Suprapubic skin (tissue), 3 donors: ENCODE measurements at regions not wholly inside any gene's neighbourhood (a gene's known extent, or its start where the extent isn't known, plus 50 kb on each side); places are given as distances from the start of the nearest gene placed in this dataset.

Source experiments
- CTCF ChIP-seq, 2 donors: fragments of 200-600 bp in 1 of 2; fragments of 450-650 bp in 1 of 2; sonication (generic) in 1 of 2; IDR thresholded peaks; one replicate each; pipeline ENCODE4 v1.5.1; 2016 to 2019; ENCODE audit warnings: antibody characterized with exemption in 2 of 2, mild to moderate bottlenecking in 1 of 2, moderate library complexity in 1 of 2
- POLR2A ChIP-seq, 2 donors: fragments of 450-650 bp; IDR thresholded peaks; one replicate each; pipeline ENCODE4 v1.6.1; 2017; ENCODE audit warnings: antibody characterized with exemption in 2 of 2, mild to moderate bottlenecking in 2 of 2, moderate library complexity in 2 of 2

- TF ChIP-seq POLR2A (IDR thresholded peaks at IDR 0.05) (no peak), CTCF (IDR thresholded peaks at IDR 0.05) (no peak)
Observed at GRCh38 chr5:98209418-98209817, 564.0 kb upstream of the RGMB start.
